HG02973 (cell line): ENCODE measurements at regions not wholly inside any gene's neighbourhood (a gene's known extent, or its start where the extent isn't known, plus 50 kb on each side); places are given as distances from the start of the nearest gene placed in this dataset.

ENCODE experiments used
- ATAC-seq: cut with Tn5 transposase; IDR thresholded peaks from one replicate; pipeline ENCODE4 v1.9.1; 2021; ENCODE audit warnings: moderate library complexity; ENCODE audit not compliant: unreplicated experiment

- ATAC-seq = no peak
These were observed 468.2 kb upstream of the POU3F3 start for GRCh38 chr2:104385743-104386142.

GRCh38 chr2:104388296-104388695 lies 465.6 kb upstream of the POU3F3 start:
- no peak for ATAC-seq

GRCh38 chr2:104402825-104403224 lies 451.1 kb upstream of the POU3F3 start:
- no peak for ATAC-seq

GRCh38 chr2:104404526-104404925 lies 449.4 kb upstream of the POU3F3 start:
- no peak for ATAC-seq

- no peak for ATAC-seq
These were observed 448.3 kb upstream of the POU3F3 start for GRCh38 chr2:104405623-104406022.

GRCh38 chr2:104406261-104406726 lies 447.6 kb upstream of the POU3F3 start:
- ATAC-seq = no peak

- ATAC-seq = no peak
These were observed 446.3 kb upstream of the POU3F3 start for GRCh38 chr2:104407641-104408040.

- no peak for ATAC-seq
These were observed 445.6 kb upstream of the POU3F3 start for GRCh38 chr2:104408266-104408665.

GRCh38 chr2:104410136-104410535 lies 443.8 kb upstream of the POU3F3 start:
- no peak for ATAC-seq

- ATAC-seq = peak; percentile 51
These were observed 441.5 kb upstream of the POU3F3 start for GRCh38 chr2:104412384-104412783.

- no peak for ATAC-seq
These were observed 440.0 kb upstream of the POU3F3 start for GRCh38 chr2:104413890-104414289.

GRCh38 chr2:104415284-104415683 lies 438.6 kb upstream of the POU3F3 start:
- no peak for ATAC-seq

GRCh38 chr2:104416339-104417000 lies 437.4 kb upstream of the POU3F3 start:
- ATAC-seq = no peak

- no peak for ATAC-seq
These were observed 433.5 kb upstream of the POU3F3 start for GRCh38 chr2:104420420-104420819.

- ATAC-seq = no peak
These were observed 433.0 kb upstream of the POU3F3 start for GRCh38 chr2:104420953-104421352.

- no peak for ATAC-seq
These were observed 427.9 kb upstream of the POU3F3 start for GRCh38 chr2:104425850-104426595.

- no peak for ATAC-seq
These were observed 425.8 kb upstream of the POU3F3 start for GRCh38 chr2:104428155-104428554.

- no peak for ATAC-seq
These were observed 424.1 kb upstream of the POU3F3 start for GRCh38 chr2:104429639-104430358.

GRCh38 chr2:104430359-104430740 lies 423.6 kb upstream of the POU3F3 start:
- no peak for ATAC-seq

- ATAC-seq = no peak
These were observed 423.1 kb upstream of the POU3F3 start for GRCh38 chr2:104430852-104431251.

- no peak for ATAC-seq
These were observed 422.2 kb upstream of the POU3F3 start for GRCh38 chr2:104431701-104432121.

- no peak for ATAC-seq
These were observed 421.5 kb upstream of the POU3F3 start for GRCh38 chr2:104432401-104432800.
